Fibroblast of villous mesenchyme (primary cell): ENCODE measurements at regions not wholly inside any gene's neighbourhood (a gene's known extent, or its start where the extent isn't known, plus 50 kb on each side); places are given as distances from the start of the nearest gene placed in this dataset.
"Not testable (repeated sequence)": the region's sequence is repeated elsewhere in the genome, so short reads cannot be mapped to it uniquely, and the experiment has no call there.

Experiments used
- DNase-seq: peaks from one replicate; pipeline ENCODE4 v3.0.0-alpha.2; 2010; ENCODE audit warnings: low read depth
- H3K4me3 ChIP-seq: 2 replicates; pipeline ENCODE4 v1.5.1; 2011; ENCODE audit warnings: low read depth, mild to moderate bottlenecking, low read length
- TF ChIP-seq, protein P1 (sequence below): IDR thresholded peaks from 2 replicates; pipeline ENCODE4 v1.5.1; 2012; ENCODE audit warnings: low read depth, mild to moderate bottlenecking, low read length; ENCODE audit not compliant: insufficient read depth

DNA sequence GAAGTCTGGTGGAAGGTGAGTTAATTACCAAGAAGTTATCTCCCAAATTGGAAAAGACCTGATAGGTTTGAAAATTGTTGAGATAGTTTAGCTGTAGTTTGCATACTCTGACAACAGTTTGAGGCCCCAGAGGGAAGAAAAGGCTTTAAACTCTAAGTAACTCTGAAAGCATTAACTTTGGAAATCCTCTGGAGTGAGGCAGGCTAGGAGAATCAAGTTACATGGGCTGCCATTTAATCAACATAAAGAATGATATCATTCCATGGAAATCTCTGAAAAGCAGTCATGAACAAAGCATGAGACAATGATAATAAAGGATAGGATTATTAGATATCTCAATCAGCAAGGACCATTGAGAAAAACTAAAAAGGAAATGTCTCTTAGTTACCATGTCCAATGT lies 647.1 kb downstream of the ANKRD50 start:
- no peak overlapping the region for H3K4me3 ChIP-seq
- no peak for DNase-seq
- TF ChIP-seq, protein P1, sequence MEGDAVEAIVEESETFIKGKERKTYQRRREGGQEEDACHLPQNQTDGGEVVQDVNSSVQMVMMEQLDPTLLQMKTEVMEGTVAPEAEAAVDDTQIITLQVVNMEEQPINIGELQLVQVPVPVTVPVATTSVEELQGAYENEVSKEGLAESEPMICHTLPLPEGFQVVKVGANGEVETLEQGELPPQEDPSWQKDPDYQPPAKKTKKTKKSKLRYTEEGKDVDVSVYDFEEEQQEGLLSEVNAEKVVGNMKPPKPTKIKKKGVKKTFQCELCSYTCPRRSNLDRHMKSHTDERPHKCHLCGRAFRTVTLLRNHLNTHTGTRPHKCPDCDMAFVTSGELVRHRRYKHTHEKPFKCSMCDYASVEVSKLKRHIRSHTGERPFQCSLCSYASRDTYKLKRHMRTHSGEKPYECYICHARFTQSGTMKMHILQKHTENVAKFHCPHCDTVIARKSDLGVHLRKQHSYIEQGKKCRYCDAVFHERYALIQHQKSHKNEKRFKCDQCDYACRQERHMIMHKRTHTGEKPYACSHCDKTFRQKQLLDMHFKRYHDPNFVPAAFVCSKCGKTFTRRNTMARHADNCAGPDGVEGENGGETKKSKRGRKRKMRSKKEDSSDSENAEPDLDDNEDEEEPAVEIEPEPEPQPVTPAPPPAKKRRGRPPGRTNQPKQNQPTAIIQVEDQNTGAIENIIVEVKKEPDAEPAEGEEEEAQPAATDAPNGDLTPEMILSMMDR = no peak

DNA sequence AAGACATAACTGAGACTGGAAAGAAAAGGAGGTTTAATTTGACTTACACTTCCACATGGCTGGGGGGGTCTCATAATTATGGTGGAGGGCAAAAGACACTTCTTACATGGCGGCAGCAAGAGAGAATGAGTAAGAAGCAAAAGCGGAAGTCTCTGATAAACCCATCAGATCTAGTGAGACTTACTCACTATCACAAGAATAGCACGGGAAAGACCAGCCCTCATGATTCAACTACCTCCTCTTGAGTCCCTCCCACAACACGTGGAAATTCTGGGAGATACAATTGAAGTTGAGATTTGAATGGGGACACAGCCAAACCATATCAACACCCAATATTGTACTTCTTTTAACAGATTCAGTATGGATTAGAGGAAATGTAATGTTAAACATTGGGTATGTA lies 646.6 kb downstream of the ANKRD50 start:
- no peak overlapping the region for H3K4me3 ChIP-seq
- DNase-seq = no peak
- TF ChIP-seq, protein P1 = no peak

DNA sequence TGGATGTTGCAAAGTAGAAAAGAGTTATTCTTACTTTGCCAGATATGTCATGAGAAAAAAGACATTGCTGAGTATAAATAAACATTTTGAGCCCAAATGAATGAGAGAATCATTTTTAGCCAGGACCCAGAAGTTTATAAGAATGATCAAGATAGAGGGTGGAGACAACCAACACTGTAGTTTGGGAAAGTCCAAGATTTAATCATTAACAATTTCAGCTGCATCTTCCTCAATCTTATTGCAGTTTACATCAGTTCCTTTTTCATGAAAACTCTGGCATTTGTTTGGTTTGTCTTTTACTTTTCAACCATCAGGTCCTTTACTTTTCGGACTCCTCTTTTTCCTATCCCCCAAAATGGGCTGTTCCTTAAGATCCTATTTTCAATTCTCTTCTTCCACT lies 645.9 kb downstream of the ANKRD50 start:
- no peak for DNase-seq
- no peak overlapping the region for H3K4me3 ChIP-seq
- TF ChIP-seq, protein P1 = no peak

DNA sequence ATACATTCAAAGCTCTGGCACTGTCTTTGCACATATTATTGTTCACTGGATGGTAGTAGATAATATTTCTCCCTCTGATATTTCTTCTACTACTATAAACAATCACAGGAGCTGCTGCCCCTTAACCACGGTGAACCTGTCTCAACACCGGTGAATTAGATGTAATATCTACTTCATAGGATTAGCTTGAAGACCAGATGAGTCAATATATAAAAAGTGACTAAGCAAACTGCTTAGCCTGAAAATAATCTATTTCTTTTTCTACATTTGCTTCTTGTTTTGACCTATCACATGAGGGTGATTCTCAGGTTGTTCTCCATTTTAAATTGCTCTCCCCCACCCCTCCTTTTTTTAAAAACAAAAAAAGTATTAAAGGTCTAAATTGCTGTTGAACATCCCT lies 645.5 kb downstream of the ANKRD50 start:
- TF ChIP-seq, protein P1 = no peak
- DNase-seq = no peak
- no peak overlapping the region for H3K4me3 ChIP-seq

DNA sequence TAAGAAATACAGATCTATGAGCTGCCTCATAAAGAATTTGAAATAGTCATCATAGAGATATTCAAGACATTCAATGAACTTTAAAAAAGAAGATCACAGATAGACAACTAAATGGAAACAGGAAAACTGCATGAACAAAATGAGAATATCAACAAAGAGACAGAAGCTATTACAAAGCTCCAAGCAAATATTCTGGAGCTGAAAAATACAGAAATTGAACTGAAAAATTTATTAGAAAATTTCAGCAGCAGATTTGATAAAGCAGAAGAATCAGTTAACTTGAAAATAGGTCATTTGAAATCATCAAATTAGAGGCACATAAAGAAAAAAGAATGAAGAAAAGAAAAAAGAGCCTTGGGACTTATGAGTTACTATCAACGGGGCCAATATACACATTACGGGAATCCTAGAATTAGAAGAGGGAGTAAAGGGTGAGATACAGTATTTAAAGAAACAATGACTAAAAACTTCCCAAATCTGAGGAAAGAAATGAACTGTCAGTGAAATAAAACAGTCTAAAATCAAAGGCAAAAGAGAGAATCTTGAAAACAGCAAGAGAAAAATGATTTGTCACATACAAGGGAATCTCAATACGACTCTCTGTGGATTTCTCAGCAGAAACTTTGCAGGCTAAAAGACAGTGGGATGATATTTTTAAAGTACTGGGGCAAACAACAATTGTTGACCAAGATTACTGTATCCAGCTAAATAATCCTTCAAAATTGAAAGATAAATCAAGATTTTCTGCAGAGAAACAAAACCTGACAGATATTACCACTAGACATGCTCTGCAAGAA lies 641.6 kb downstream of the ANKRD50 start:
- TF ChIP-seq, protein P1 = no peak
- H3K4me3 ChIP-seq = no peak overlapping the region
- no peak for DNase-seq

DNA sequence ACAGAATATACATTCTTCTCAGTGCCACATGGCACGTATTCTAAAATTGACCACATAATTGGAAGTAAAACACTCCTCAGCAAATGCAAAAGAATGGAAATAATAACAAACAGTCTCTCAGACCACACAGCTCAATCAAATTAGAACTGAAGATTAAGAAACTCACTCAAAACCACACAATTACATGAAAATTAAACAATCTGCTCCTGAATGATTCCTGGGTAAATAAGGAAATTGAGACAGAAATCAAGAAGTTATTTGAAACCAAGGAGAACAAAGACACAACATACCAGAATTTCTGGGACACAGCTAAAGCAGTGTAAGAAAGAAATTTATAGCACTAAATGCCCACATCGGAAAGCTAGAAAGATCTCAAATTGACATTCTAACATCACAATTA lies 637.3 kb downstream of the ANKRD50 start:
- not testable (repeated sequence) for DNase-seq, H3K4me3 ChIP-seq

DNA sequence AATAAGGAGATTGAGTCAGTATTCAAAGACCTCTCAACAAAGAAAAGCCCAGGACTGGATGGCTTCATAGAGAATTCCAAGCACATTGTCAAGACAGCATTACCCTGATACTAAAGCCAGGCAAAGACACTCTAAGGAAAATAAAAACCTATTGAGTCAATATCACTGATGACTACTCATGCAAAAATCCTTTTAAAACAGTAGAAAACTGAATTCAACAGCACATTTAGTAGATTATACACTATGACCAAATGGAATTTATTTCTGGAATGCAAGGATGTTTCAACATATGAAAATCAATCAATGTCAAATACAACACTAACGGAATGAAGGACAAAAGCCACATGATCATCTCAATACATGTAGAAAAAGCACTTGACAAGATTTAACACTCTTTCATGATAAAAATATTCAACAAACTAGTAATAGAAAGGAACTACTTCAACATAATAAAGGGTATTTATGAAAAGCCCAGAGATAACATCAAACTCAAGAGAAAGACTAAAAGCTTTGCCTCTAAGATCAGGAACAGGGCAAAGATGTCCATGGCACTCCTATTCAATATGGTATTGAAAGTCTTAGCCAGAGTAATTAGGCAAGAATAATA lies 633.3 kb downstream of the ANKRD50 start:
- H3K4me3 ChIP-seq = no peak overlapping the region
- TF ChIP-seq, protein P1 = no peak
- DNase-seq = peak; percentile 23
